GM23338 (cell line): ENCODE measurements at regions not wholly inside any gene's neighbourhood (a gene's known extent, or its start where the extent isn't known, plus 50 kb on each side); places are given as distances from the start of the nearest gene placed in this dataset.

ENCODE experiments used
- ATAC-seq: fragments of 200-7000 bp; cut with Tn5 transposase; 3 replicates; pipeline ENCODE4 v1.9.1; 2020
- DNase-seq: peaks from one replicate; pipeline ENCODE4 v3.0.0-alpha.2; 2015; ENCODE audit warnings: low spot score
- H2AFZ ChIP-seq: fragments of 200-600 bp; sonication (generic); 2 replicates; pipeline ENCODE4 v1.8.0; 2016; ENCODE audit warnings: antibody characterized with exemption, mild to moderate bottlenecking, moderate library complexity
- H3F3A ChIP-seq: fragments of 200-600 bp; sonication (generic); replicated peaks from 2 replicates; pipeline ENCODE4 v1.8.0; 2017; ENCODE audit warnings: antibody characterized with exemption, mixed run types, low read depth
- H3K27ac ChIP-seq: fragments of 200-600 bp; sonication (generic); 2 replicates; pipeline ENCODE4 v1.6.1; 2016; ENCODE audit warnings: low read depth
- H3K27me3 ChIP-seq: fragments of 200-600 bp; sonication (generic); 2 replicates; pipeline ENCODE4 v1.8.0; 2016; ENCODE audit warnings: mild to moderate bottlenecking, mixed run types, moderate library complexity; ENCODE audit not compliant: insufficient read depth
- H3K36me3 ChIP-seq: fragments of 200-600 bp; sonication (generic); 2 replicates; pipeline ENCODE4 v1.8.0; 2016; ENCODE audit warnings: mild to moderate bottlenecking; ENCODE audit not compliant: insufficient read depth
- H3K4me1 ChIP-seq: fragments of 200-600 bp; sonication (generic); 2 replicates; pipeline ENCODE4 v1.8.0; 2016; ENCODE audit warnings: mild to moderate bottlenecking, moderate library complexity; ENCODE audit not compliant: insufficient read depth
- H3K4me2 ChIP-seq: fragments of 200-600 bp; sonication (generic); 2 replicates; pipeline ENCODE4 v1.7.1; 2017; ENCODE audit warnings: mixed run types
- H3K4me3 ChIP-seq: fragments of 200-600 bp; sonication (generic); 2 replicates; pipeline ENCODE4 v1.6.1; 2016; ENCODE audit warnings: mixed run types
- H3K79me2 ChIP-seq: fragments of 200-600 bp; sonication (generic); replicated peaks from 2 replicates; pipeline ENCODE4 v1.8.0; 2017; ENCODE audit warnings: mild to moderate bottlenecking; ENCODE audit not compliant: insufficient read depth
- H3K9me2 ChIP-seq: fragments of 200-600 bp; sonication (generic); 2 replicates; pipeline ENCODE4 v1.8.0; 2017; ENCODE audit not compliant: insufficient read depth
- H4K20me1 ChIP-seq: fragments of 200-600 bp; sonication (generic); replicated peaks from 2 replicates; pipeline ENCODE4 v1.8.0; 2017; ENCODE audit warnings: mild to moderate bottlenecking; ENCODE audit not compliant: insufficient read depth
- H3K27ac Mint-ChIP-seq: 2 replicates; pipeline ENCODE4 v1.8.0; 2020; ENCODE audit warnings: inconsistent platforms, mild to moderate bottlenecking, moderate library complexity, mixed read lengths
- H3K27me3 Mint-ChIP-seq: 3 replicates; pipeline ENCODE4 v1.8.0; 2022; ENCODE audit warnings: low read depth, mild to moderate bottlenecking, moderate library complexity, mixed read lengths, inconsistent platforms; ENCODE audit not compliant: insufficient read depth, poor library complexity
- H3K36me3 Mint-ChIP-seq: 3 replicates; pipeline ENCODE4 v1.8.0; 2021; ENCODE audit warnings: low read depth, mild to moderate bottlenecking, inconsistent platforms, moderate library complexity, mixed read lengths
- H3K4me1 Mint-ChIP-seq: 3 replicates; pipeline ENCODE4 v1.8.0; 2020; ENCODE audit warnings: mild to moderate bottlenecking, inconsistent platforms, mixed read lengths
- H3K4me3 Mint-ChIP-seq: 3 replicates; pipeline ENCODE4 v1.8.0; 2021; ENCODE audit warnings: moderate library complexity, mild to moderate bottlenecking, inconsistent platforms, mixed read lengths
- H3K9me3 Mint-ChIP-seq: 3 replicates; pipeline ENCODE4 v1.8.0; 2020; ENCODE audit warnings: moderate library complexity, mild to moderate bottlenecking, inconsistent platforms, mixed read lengths
- CTCF ChIP-seq, 2 experiments: fragments of 200-600 bp in 1 of 2; sonication (generic) in 1 of 2; conservative IDR thresholded peaks; 2 replicates each; pipeline versions ENCODE4 v1.5.1 to v1.6.1; 2016 to 2017; ENCODE audit warnings: antibody characterized with exemption in 2 of 2, low read depth in 2 of 2, mild to moderate bottlenecking in 2 of 2, moderate library complexity in 1 of 2
- JUNB ChIP-seq: IDR thresholded peaks from one replicate; pipeline ENCODE4 v1.6.1; 2016; ENCODE audit warnings: antibody characterized with exemption; ENCODE audit not compliant: unreplicated experiment
- REST ChIP-seq: IDR thresholded peaks from one replicate; pipeline ENCODE4 v1.6.1; 2018; ENCODE audit warnings: antibody characterized with exemption; ENCODE audit not compliant: unreplicated experiment
- ZNF462 ChIP-seq: fragments of 250-450 bp; sonication (Bioruptor Pico); IDR thresholded peaks from 2 replicates; pipeline ENCODE4 v1.5.0; 2020; ENCODE audit warnings: mild to moderate bottlenecking, moderate library complexity

- TF ChIP-seq ZNF462 (no peak), JUNB (no peak)
These were observed 244.2 kb upstream of the GRID2 start (continued) for GRCh38 chr4:92059615-92060014.

- H3F3A ChIP-seq, result no peaks in the 10 kb centered on the region
- no peaks in the 10 kb centered on the region for H3K36me3 ChIP-seq
- no peaks in the 10 kb centered on the region for H3K79me2 ChIP-seq
- Mint-ChIP-seq H3K4me3 (no peak overlapping the region), H3K4me1 (no peaks in the 10 kb centered on the region), H3K36me3 (no peaks in the 10 kb centered on the region), H3K27me3 (peaks cover 1% of the 10 kb centered on the region), H3K27ac (no peak overlapping the region), H3K9me3 (no peaks in the 10 kb centered on the region)
- peak; percentile 94 for ATAC-seq
- DNase-seq, result peak; percentile 57
- H2AFZ ChIP-seq, result peak overlapping the region; percentile 61; the same call in 1 of the 2 replicates
- no peaks in the 10 kb centered on the region for H3K27me3 ChIP-seq
- no peak overlapping the region for H3K27ac ChIP-seq
- H3K4me1 ChIP-seq, result no peaks in the 10 kb centered on the region
- H3K4me3 ChIP-seq, result no peak overlapping the region
- TF ChIP-seq REST, result no peak
- TF ChIP-seq CTCF (conservative IDR thresholded peaks at IDR 0.05; ENCODE audit: low read depth in 2 of 2), result peak; percentile 58 to 64
- no peaks in the 10 kb centered on the region for H4K20me1 ChIP-seq
- peaks cover 3% of the 10 kb centered on the region; the same call in 1 of the 2 replicates for H3K9me2 ChIP-seq
- no peak overlapping the region for H3K4me2 ChIP-seq
These were observed 243.4 kb upstream of the GRID2 start for GRCh38 chr4:92060333-92060732.
